OCI-LY3 (cell line): ENCODE measurements at regions not wholly inside any gene's neighbourhood (a gene's known extent, or its start where the extent isn't known, plus 50 kb on each side); places are given as distances from the start of the nearest gene placed in this dataset.

Experiments
- CTCF ChIP-seq: fragments of 200-600, 300-600 bp; sonication (generic); IDR thresholded peaks from 2 replicates; pipeline ENCODE4 v1.5.1; 2014; ENCODE audit warnings: antibody characterized with exemption, low read length, low read depth
- EZH2phosphoT487 ChIP-seq: fragments of 200-600 bp; shearing (Covaris generic); IDR thresholded peaks from 2 replicates; pipeline ENCODE4 v1.6.1; 2018; ENCODE audit warnings: antibody characterized with exemption, mixed run types, low read depth

GRCh38 chrX:40445691-40446090 lies 135.1 kb upstream of the ATP6AP2 start:
- TF ChIP-seq CTCF (no peak), EZH2phosphoT487 (no peak)
